Fibroblast of lung (primary cell): ENCODE measurements at regions not wholly inside any gene's neighbourhood (a gene's known extent, or its start where the extent isn't known, plus 50 kb on each side); places are given as distances from the start of the nearest gene placed in this dataset.

Experiments used
- EZH2 ChIP-seq: IDR thresholded peaks from 2 replicates; pipeline ENCODE4 v1.5.1; 2012; ENCODE audit warnings: low read length, control low read depth, mild to moderate bottlenecking; ENCODE audit errors: missing control alignments
- TF ChIP-seq, protein P1 (sequence below), 2 donors: IDR thresholded peaks in 1 of 2; conservative IDR thresholded peaks in 1 of 2; 1 replicate in 1 of 2; 2 replicates in 1 of 2; pipeline ENCODE4 v1.5.1; 2011 to 2012; ENCODE audit warnings: low read length in 2 of 2, control low read depth in 1 of 2, inconsistent platforms in 1 of 2, low read depth in 1 of 2, mild to moderate bottlenecking in 1 of 2

DNA sequence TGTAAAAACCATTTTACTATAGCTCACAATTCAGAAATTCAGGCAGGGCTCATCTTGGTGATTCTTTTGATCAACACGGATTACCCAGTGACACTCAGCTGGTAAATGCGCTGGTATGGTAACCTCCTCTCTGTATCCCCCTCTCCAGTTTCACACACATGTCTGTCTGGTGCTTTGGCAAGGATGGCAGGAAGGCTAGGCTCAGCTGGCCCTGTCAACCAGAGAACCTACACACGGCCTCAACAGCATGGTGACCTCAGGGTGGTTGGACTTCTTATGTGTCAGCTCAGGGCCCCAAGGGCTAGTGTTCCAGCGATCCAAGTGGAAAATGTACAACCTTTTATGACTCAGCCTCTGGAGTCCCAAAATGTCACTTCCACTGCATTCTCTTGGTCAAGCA lies 55.7 kb upstream of the EOLA2 start:
- TF ChIP-seq, protein P1, sequence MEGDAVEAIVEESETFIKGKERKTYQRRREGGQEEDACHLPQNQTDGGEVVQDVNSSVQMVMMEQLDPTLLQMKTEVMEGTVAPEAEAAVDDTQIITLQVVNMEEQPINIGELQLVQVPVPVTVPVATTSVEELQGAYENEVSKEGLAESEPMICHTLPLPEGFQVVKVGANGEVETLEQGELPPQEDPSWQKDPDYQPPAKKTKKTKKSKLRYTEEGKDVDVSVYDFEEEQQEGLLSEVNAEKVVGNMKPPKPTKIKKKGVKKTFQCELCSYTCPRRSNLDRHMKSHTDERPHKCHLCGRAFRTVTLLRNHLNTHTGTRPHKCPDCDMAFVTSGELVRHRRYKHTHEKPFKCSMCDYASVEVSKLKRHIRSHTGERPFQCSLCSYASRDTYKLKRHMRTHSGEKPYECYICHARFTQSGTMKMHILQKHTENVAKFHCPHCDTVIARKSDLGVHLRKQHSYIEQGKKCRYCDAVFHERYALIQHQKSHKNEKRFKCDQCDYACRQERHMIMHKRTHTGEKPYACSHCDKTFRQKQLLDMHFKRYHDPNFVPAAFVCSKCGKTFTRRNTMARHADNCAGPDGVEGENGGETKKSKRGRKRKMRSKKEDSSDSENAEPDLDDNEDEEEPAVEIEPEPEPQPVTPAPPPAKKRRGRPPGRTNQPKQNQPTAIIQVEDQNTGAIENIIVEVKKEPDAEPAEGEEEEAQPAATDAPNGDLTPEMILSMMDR (conservative IDR thresholded peaks at IDR 0.05 in 1 of 2, IDR thresholded peaks at IDR 0.05 in 1 of 2; ENCODE audit: low read depth in 1 of 2, low read length in 2 of 2), result no peak
- TF ChIP-seq EZH2, result no peak
